GM06990 (cell line): ENCODE measurements at regions not wholly inside any gene's neighbourhood (a gene's known extent, or its start where the extent isn't known, plus 50 kb on each side); places are given as distances from the start of the nearest gene placed in this dataset.

Experiments
- DNase-seq: peaks from one replicate; pipeline ENCODE4 v3.0.0-alpha.2; 2011; ENCODE audit not compliant: insufficient read length; ENCODE audit errors: extremely low read depth
- H3K27me3 ChIP-seq: replicated peaks from 2 replicates; pipeline ENCODE4 v1.6.0; 2011; ENCODE audit warnings: low read length; ENCODE audit not compliant: control insufficient read depth, insufficient read depth
- H3K36me3 ChIP-seq: 2 replicates; pipeline ENCODE4 v1.5.1; 2011; ENCODE audit warnings: low read length; ENCODE audit not compliant: control insufficient read depth, insufficient read depth
- H3K4me3 ChIP-seq: replicated peaks from 2 replicates; pipeline ENCODE4 v1.5.1; 2011; ENCODE audit warnings: low read depth, mild to moderate bottlenecking, control low read depth, low read length
- CTCF ChIP-seq: IDR thresholded peaks from 2 replicates; pipeline ENCODE4 v1.5.1; 2011; ENCODE audit warnings: low read length, control low read depth, mild to moderate bottlenecking, inconsistent platforms; ENCODE audit not compliant: insufficient read depth, poor library complexity, severe bottlenecking

GRCh38 chr3:117302428-117302827 is 592.8 kb downstream of the TUSC7 start:
- TF ChIP-seq CTCF, result no peak
- no peaks in the 10 kb centered on the region for H3K27me3 ChIP-seq
- no peak for DNase-seq
- no peaks in the 10 kb centered on the region for H3K36me3 ChIP-seq
- no peak overlapping the region for H3K4me3 ChIP-seq

GRCh38 chr3:117303443-117303842 is 593.9 kb downstream of the TUSC7 start:
- DNase-seq, result no peak
- H3K4me3 ChIP-seq, result no peak overlapping the region
- no peaks in the 10 kb centered on the region for H3K36me3 ChIP-seq
- H3K27me3 ChIP-seq, result no peaks in the 10 kb centered on the region
- TF ChIP-seq CTCF, result no peak

- no peak overlapping the region for H3K4me3 ChIP-seq
- no peaks in the 10 kb centered on the region for H3K27me3 ChIP-seq
- peak; percentile 13 for DNase-seq
- TF ChIP-seq CTCF, result no peak
- no peaks in the 10 kb centered on the region for H3K36me3 ChIP-seq
These were observed 595.1 kb downstream of the TUSC7 start for GRCh38 chr3:117304681-117305080.

- no peak for DNase-seq
- no peak for TF ChIP-seq CTCF
- no peaks in the 10 kb centered on the region for H3K27me3 ChIP-seq
- H3K36me3 ChIP-seq, result no peaks in the 10 kb centered on the region
- no peak overlapping the region for H3K4me3 ChIP-seq
These were observed 596.1 kb downstream of the TUSC7 start for GRCh38 chr3:117305681-117306080.

- no peaks in the 10 kb centered on the region for H3K36me3 ChIP-seq
- H3K27me3 ChIP-seq, result no peaks in the 10 kb centered on the region
- DNase-seq, result peak; percentile 7
- no peak overlapping the region for H3K4me3 ChIP-seq
- no peak for TF ChIP-seq CTCF
These were observed 596.7 kb downstream of the TUSC7 start for GRCh38 chr3:117306299-117306698.

GRCh38 chr3:117308353-117308752 is 598.8 kb downstream of the TUSC7 start:
- no peak for DNase-seq
- H3K36me3 ChIP-seq, result no peaks in the 10 kb centered on the region
- TF ChIP-seq CTCF, result no peak
- H3K27me3 ChIP-seq, result no peaks in the 10 kb centered on the region
- H3K4me3 ChIP-seq, result no peak overlapping the region
